DOHH2 (cell line): ENCODE measurements at regions not wholly inside any gene's neighbourhood (a gene's known extent, or its start where the extent isn't known, plus 50 kb on each side); places are given as distances from the start of the nearest gene placed in this dataset.

Experiments
- CTCF ChIP-seq: fragments of 200-600 bp; sonication (generic); IDR thresholded peaks from one replicate; pipeline ENCODE4 v1.5.1; 2014; ENCODE audit warnings: antibody characterized with exemption, mild to moderate bottlenecking, low read depth, low read length; ENCODE audit not compliant: poor library complexity, severe bottlenecking
- EZH2phosphoT487 ChIP-seq: fragments of 200-600 bp; sonication (generic); IDR thresholded peaks from 2 replicates; pipeline ENCODE4 v1.6.1; 2017; ENCODE audit warnings: borderline replicate concordance, mild to moderate bottlenecking, antibody characterized with exemption, low read length, moderate library complexity, mixed read lengths

GRCh38 chr7:42734568-42734967 lies 177.3 kb downstream of the C7orf25 start:
- TF ChIP-seq CTCF (no peak), EZH2phosphoT487 (no peak)
